Dermis blood vessel endothelial cell (primary cell): ENCODE measurements at regions not wholly inside any gene's neighbourhood (a gene's known extent, or its start where the extent isn't known, plus 50 kb on each side); places are given as distances from the start of the nearest gene placed in this dataset.
A peak's percentile ranks its signal among the peaks of the same experiment; 100 is the strongest.

Experiments used
- DNase-seq: peaks from one replicate; pipeline ENCODE4 v3.0.0; 2010

DNA sequence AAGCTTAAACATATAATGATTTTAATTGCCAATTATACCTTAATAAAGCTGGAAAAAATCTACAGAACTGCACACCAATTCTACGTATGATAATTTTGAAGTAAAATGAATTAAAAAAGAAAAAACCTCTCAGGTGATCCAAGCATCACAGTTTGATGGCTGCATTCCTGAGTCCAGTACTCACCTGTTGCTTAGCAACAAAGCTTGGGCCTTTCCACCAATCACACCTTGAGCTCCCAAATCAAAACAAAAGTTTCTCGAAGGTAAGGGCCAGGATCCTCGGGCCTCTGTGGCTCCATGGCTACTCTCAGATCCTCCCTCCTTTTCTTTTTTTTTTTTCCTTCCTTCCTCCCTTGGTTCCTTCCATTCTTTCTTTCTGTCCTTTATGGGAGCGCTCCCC, 137.2 kb upstream of the PCBD1 start:
- DNase-seq = no peak

DNA sequence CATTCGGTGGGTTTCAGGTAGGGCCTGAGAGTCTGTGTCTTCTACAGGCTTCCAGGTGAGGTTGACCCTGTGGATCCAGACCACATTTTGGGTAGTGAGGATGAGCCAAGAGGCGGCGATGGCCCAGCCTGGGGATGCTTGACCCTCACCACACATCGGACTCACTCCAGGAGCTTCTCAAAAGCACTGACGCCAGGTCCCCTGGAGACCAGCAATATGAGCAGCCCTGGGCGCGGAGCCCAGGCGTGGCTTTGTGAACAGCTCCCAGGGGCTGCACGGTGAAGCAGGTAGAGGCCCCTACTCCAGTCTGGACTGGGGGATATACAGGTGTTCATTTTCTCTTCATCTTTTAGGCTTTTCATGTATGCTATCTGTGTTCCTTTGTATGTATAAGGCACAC, 139.7 kb upstream of the PCBD1 start:
- no peak for DNase-seq

DNA sequence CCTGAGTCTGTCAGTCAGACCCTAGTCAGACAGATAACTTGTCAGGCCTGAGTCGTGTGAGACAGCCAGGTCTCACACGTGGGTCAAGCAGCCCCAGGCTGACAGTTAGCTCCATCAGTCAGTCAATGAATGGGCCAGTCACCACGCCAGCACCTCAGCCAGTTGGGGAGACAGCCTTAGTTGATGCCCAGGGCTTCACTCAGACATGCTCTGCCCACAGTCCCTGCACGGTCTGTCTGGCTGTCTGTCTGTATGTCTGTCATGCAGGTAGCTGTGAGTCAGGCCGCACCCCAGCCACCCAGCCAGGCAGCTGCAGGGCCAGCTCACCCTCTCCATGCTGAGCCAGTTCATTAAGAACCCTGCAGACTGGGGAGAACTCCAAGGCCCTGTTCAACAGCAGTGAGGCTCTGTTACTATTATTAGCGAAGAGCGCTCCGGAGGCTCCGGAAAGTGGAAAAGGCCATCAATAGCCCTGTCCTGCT, 141.1 kb upstream of the PCBD1 start:
- DNase-seq = no peak

DNA sequence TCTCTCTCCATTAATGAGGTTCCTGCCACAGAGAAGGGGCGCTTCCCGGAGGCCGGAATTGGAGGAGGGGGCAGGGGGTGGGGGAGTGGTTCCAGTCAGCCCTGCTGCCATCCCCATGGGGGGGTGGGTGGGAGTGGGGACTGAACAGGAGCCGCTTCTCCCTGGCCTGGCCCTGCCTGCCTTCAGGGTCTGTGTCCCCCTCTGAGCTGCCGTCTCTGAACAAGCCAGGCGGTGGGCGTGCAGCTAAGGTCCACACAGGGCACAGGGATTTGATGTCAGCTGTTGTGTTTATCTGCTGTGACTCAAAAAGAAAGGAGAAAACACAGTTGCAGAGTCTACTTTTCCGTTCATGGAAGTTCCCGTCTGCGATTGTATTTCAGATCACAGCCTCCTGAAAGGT, 141.5 kb upstream of the PCBD1 start:
- no peak for DNase-seq

DNA sequence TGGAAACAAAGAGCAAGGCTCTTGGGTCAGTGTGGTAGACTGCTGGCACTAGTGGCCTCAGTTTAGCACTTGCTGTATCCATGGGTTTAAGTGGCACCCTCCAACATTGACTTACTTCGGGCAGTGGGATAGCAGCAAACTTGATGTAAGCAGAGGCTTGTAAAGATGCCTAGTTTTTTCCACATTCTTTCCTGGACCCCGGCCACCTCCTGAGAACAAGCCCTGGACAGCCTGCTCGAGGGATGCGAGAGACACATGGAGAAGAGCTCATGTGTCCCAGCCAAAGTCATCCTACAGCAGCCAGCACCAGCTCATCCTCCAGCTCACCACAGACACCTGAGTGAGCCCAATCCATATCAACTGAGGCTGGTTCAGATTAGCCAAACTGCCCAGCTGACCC, 142.7 kb upstream of the PCBD1 start:
- DNase-seq = no peak

DNA sequence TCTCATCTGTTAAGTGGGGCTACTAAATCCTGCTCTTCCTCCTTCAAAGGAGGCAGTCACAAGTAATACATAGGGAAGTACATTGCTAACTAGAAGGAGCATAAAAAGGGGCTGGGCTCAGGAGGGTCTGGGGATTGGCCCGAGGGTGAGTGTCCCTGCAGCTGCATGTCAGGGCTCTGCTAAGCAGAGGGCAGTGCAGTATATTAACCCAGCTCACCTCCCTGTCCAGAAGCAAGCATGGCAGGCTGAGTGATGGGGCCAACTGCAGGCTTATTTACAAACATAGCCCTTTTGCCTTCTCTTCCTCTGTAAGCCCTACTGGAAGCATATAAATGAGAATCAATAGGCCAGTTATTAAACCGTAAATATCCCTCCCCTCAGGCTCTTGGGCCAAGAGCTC, 143.2 kb upstream of the PCBD1 start:
- no peak for DNase-seq

DNA sequence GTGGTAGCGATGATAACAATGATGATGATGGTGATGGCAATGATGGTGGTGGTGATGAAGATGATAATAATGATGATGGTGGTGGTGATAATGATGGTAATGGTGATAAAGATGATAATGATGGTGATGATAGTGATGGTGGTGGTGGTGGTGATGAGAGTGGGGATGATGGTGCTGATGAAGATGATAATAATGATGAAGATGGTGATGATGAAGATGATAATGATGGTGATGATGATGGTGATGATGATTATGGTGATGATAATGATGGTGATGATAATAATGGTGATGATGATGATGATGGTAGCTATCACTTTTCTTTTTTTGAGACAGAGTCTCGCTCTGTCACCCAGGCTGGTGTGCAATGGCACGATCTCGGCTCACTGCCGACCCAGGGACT, 144.5 kb upstream of the PCBD1 start:
- no peak for DNase-seq

DNA sequence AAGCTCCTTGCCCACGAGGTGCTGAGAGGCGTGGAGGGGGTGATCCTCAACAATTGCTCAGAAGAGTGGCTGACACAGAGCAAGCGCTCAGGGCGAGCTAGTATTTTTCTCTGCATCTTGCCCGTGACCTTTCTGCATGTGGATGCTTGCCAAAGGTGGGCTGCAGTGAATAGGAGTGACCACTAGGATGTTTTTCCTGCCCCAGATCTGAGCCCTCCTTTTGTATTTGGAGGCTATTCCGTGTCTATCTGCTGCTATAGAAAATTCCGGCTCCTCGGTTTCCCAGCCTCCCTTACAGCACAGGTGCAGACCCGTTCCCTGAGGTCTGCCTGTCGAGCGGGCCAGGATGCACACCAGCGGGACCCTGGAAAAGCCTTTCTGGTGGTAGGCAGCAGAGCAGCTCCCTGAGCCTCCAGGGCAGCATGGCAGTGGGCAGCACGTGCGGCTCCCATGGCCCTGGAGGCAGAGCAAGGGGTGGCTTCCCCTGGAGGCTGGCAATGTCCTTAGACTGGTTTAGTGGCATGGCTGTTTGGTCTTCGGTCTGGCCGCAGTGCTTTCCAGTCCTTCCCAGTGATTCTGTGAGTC, 145.1 kb upstream of the PCBD1 start:
- DNase-seq = no peak

DNA sequence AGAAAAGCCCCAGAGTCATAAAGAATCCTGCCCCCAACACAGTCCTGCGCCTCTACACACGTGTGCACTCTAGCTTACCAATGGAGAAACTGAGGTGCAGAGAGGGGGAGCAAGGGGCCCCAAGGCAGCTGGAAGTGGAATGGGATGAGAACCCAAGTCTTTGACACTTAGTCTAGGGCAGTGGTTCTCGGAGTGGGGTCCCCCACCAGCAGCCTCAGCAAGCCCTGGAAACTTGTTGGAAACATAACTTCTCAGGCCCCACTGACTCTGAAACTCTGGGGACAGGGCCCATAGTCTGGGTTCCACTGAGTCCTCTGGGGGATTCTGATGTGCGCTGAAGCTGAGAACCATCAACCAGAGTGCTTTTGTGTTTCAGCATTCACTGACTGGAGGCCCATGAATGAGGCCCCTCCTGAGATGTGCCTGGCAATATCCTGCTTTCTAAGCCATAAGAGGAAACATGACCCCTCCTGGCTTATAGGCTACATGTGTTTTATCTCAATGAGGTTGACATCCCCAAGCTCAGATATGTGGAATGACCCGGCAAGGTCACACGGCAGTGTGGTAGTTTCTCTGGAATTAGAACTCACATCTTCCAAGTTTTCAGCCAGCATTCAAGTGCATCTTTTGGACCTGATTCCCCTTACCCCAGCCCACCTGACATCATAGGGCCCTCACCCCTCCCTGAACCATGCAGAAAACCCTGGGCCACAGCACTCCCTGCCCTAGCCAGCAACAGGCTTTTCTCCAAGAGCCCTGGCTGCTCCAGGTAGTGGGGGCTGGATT, 147.3 kb upstream of the PCBD1 start:
- DNase-seq = no peak

DNA sequence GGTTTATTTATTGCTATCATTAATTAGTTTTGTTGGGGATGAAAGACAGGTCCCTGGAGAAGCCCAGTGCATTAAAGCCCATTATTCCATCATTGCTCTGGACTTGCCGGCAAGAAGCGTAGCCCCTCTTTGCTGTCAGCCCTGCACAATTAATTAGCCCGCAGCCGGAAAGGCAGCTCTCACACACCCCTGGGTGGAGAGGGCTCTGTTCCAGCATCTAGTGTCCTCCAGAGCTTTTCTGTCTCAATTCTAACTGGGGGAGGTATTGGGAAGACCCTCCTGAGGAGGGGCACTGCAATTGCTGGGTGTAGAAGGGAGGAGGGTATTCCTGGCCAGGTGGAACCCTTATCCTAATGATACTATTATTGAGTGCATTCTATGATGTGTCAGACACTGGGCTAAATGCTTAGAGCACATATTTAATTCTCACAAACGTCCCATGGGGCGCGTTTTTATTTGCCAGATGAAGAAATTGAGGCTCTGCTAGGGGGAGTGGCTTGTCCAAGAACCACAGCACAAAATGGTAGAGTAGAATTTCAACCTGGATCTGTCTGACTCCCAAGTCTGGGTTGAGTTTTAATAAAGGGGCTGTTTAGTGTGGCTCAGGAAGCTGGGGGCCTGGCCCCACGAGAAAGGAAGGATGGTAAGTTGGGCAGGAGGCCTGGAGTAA, 148.1 kb upstream of the PCBD1 start:
- no peak for DNase-seq

DNA sequence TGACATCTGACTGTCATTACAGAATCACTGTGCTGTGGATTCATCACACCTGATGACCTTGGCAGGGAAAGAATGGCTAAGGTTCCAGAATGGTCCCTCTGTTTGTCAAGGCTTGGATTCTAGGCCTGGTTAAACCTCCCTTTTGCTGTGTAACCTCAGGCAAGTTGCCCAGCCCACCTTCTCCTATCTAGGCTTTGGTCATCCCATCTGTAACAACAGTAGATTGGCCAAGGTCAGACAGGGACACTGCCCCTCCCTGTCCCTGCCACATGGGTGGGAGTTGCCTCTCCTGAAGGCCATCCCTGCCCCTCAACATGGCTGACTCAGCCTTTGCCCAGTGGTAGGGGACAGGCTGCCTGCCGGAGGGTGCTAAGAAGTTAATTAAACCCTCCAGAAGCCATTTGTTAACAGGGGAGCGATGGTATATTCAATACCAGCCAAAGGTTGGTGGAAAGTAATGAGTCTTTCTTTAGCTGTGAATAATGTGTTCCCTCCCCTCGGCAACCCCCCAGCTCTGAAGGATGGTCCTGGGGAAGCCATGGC, 149.8 kb upstream of the PCBD1 start:
- no peak for DNase-seq

DNA sequence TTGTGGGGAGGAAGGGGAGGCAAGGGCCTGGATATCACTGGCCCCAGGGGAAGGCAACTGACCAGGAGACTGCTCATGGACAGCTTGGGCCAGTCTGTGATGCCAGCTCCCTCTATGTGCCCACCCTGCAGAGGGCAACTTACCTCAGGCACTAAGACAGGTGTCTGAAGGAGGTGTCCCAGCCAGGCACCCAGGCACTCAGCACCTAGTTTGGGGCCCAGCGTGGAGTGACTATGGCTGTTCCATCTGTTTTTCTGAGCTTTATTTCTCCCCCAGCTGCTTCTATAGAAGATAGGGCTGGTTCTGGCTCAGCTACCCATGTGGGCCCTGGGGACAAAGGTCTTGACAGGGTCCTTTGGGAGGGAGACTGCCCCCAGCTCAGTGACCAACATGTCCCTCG, 150.6 kb upstream of the PCBD1 start:
- DNase-seq = no peak

DNA sequence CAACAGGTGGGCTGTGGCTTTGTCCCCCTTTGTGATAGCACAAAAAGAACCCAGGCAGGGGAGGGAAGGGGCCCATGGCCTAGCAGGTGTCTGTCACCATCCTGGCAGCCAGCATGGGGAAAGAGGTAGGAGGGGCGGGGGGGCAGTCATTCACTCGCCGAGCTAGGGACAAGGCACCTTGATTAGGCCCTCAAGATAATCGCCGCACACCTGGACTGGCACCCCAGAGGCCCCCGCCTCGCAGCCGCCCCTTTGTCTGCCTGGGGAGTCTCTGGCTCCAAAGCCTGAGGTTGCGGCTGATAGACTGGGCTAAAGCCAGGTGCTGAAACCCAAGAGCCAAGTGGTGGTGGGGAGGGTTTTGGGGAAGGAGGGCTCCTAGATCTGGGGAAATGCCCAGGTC, 151.2 kb upstream of the PCBD1 start:
- no peak for DNase-seq

DNA sequence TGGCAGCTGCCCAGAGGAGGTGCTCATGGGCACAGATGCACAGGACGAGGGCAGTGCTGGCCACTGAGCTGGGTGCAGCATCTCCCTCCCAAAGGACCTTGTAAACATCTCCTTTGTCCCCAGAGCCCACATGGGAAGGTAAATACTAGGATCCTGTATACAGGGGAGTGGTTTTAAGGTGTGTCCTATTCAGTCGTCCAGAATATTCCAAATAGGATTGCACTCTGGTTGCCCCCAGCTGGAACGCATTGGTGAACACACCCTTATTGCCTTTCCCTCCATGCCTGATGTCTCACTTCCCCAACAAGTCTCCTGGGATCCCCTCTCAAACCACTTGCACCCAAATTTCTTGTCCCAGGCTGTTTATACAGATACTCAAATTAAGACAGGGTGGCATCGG, 152.0 kb upstream of the PCBD1 start:
- DNase-seq = no peak

DNA sequence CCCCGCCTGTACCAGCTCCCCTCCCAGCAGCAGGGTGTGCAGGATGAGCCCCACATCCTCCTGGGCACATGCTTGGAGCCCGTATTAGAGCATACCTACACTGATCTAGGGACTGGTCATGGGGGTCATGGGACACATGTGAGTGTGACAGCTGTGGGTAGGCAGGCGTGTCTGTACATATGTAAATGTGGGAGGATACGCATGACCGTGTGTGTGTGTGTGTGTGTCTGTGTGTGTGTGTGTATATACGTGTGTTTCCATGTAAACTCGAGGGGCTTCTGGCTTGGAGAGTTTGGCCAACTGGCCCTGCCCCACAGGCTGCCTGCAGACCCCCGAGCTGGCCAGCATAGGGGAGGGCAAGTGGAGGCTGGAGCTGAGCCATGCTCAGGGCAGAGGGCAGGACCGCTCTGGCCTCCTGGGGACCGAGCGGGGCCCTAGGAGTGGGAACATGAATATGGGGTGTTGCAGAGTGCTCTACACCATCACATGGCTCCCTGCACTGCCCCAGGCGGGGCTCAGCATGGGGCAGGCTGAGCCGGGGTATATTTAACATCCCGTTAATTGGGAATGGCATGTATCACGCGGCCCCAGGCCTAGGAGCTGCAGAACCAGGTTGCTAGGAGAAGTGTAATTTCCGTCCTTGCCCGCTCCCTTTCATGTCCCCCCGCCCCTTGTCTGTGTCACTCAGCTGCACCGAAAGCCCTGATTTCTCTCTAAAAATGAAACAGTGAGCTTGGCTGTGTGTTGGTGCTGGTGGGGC, 152.7 kb upstream of the PCBD1 start:
- no peak for DNase-seq

DNA sequence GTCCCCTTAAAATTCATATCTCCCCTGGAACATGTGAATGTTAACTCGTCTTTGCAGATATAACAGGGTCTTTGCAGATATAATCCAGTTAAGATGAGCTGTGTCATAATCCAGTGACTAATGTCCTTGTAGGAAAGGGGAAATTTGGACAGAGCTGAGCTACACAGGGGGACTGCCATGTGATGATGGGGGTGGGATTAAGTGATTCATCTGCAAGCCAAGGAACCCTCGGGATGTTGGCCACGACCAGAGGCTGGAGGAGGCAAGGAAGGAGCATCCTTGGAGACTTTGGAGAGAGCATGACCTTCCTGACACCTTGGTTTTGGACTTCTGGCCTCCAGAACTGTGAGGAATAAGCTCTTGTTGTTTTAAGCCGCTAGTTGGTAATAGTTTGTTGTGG, 153.9 kb upstream of the PCBD1 start:
- no peak for DNase-seq

DNA sequence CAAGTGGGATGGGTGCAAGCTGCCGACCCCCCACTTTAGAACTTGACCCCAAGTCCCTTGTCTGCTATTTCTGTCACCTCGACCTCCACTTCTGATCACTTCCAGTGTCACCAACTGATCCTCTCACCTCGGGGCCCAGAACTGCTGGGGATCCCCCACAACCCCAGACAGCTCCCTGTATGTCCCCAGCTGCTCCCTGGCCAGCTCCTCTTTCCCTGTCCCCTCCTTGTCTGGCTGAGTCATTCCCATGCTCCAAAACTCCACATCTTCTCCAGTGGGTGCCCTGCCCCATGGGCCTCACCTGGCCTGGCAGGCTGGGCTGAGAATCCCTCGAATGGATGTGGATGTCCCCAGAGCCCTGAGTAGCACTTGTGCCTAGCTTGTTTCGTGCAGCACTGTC, 154.3 kb upstream of the PCBD1 start:
- no peak for DNase-seq

DNA sequence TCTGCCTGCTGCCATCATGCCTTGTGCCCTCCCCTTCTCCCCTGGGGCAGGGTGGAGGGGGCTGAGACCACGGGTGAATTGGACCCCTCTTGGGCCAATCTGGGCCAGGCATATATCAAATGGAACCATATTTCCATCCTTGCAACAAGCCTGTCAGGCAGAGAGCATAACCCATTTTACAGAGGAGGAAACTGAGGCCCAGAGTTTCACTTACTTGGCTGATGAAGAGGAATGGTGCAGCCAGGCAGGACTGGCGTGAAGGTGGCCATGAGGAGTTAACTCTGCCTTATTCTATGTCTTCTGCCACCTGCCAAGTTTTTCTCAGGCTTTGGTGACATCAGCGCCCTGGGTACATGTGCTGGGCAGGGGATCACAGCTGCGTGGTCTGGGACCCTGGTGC, 155.5 kb upstream of the PCBD1 start:
- no peak for DNase-seq

DNA sequence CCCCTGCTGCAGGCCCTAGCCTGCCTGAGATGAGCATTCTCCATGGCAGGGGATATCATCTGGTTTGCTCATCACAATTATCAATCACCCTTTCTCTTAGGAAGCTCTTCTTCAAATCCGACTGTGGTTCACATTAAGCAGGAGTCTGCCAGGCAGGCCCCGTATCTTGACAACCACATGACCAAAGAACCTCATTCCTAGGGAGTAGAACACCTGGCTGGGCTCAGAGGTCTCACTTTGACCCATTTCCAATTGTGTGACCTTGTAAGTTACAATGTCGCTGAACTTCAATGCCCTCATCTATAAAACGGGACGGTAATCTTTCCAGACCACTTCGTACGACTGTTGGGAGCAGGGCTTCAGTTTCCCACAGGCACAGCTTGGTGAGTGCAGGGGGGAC, 156.4 kb upstream of the PCBD1 start:
- no peak for DNase-seq

DNA sequence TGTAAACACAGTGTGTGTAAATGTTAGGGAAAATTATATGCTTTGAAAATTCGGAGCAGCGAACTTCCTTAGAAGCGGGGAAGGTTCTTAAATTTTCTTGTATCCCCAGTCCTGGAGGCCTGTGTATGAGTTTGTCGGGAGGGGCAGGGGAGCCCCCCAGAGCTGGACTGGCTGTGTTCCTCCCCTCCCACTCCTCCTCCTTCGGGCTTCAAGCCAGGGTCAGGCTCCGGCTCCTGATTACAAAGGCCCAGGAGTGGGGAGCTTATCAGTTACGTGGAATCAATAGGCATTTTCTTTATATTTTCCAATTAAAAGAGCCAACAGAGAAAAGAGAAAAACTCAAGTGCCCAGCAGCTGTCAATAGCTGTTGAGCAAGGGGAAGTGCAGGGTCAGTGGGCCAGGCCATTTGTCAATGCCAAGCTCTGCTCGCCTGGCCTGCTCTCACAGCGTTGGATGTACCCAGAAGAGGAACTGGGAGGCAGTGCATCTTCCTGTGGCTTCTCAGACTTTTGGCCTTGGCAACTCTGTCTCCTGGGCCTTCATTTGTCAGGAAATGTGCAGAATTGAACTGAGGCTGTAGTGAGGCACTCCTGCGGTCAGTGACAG, 156.9 kb upstream of the PCBD1 start:
- peak; percentile 26 for DNase-seq

DNA sequence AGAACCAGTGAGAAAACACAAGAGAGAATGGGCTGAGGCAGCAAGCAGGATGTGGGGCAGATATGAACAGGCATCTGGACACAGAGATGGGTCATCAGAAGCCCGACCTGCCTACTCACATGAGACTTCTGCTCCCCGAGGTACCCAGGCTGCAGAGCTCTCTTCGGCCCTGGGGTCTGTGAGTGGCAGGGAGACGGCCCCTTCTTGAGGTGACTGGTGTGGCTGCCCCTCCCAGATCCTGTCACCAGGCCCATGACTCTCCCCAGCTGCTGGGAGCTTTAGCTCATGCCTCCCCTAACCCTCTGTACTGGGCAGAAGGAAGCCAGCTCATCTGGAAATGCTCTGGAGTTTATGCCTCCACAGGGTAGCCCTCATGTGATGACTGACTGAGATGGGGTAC, 157.6 kb upstream of the PCBD1 start:
- DNase-seq = no peak

DNA sequence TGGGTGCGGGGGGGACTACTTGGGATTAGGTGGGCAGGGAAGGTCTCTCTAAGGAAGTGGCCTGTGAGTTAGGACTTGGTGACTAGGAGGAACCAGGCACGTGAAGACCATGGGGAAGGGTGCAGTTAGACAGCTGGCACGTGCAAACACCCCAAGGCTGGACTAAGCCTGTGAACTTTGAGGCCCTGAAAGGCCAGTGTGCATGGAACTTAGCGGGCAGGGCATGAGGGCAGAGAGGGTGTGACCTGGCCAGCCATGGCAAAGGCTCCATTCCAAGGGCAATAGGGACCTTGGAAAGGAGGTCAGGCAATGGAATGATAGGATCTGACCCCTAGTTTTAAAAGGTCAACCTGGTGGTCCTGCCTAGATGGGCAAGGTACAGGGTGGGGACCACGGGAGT, 158.4 kb upstream of the PCBD1 start:
- DNase-seq = no peak
